NCI-H1105 (cell line): ENCODE measurements at regions not wholly inside any gene's neighbourhood (a gene's known extent, or its start where the extent isn't known, plus 50 kb on each side); places are given as distances from the start of the nearest gene placed in this dataset.

Experiments used
- DNase-seq: peaks from one replicate; lab custom pipeline; 2025; lab: John Stamatoyannopoulos, UW

- no peak for DNase-seq
Observed at GRCh38 chrX:6906608-6907007, 240.9 kb upstream of the STS start.

- no peak for DNase-seq
Observed at GRCh38 chrX:6904156-6904555, 243.4 kb upstream of the STS start.

GRCh38 chrX:6898371-6898770 lies 249.1 kb upstream of the STS start:
- no peak for DNase-seq

- no peak for DNase-seq
Observed at GRCh38 chrX:6891404-6891803, 256.1 kb upstream of the STS start.

GRCh38 chrX:6890544-6891261 lies 256.8 kb upstream of the STS start:
- DNase-seq: no peak

- DNase-seq: no peak
Observed at GRCh38 chrX:6885909-6886308, 261.6 kb upstream of the STS start.

- DNase-seq: no peak
Observed at GRCh38 chrX:6885396-6885795, 262.1 kb upstream of the STS start.

GRCh38 chrX:6861456-6861855 lies 286.1 kb upstream of the STS start:
- DNase-seq: no peak

GRCh38 chrX:6857749-6858148 lies 289.8 kb upstream of the STS start:
- DNase-seq: no peak

- no peak for DNase-seq
Observed at GRCh38 chrX:6856471-6856870, 291.0 kb upstream of the STS start.

GRCh38 chrX:6852869-6853268 lies 294.6 kb upstream of the STS start:
- DNase-seq: peak; percentile 0

GRCh38 chrX:6852121-6852520 lies 295.4 kb upstream of the STS start:
- DNase-seq: no peak

GRCh38 chrX:6851140-6851539 lies 296.4 kb upstream of the STS start:
- no peak for DNase-seq

- no peak for DNase-seq
Observed at GRCh38 chrX:6849716-6850414, 297.6 kb upstream of the STS start.

GRCh38 chrX:6832619-6833018 lies 297.7 kb upstream of the VCX3A start:
- DNase-seq: no peak

- no peak for DNase-seq
Observed at GRCh38 chrX:6826856-6827255, 291.9 kb upstream of the VCX3A start.

- DNase-seq: no peak
Observed at GRCh38 chrX:6821730-6822129, 286.8 kb upstream of the VCX3A start.

GRCh38 chrX:6813836-6814370 lies 279.0 kb upstream of the VCX3A start:
- DNase-seq: no peak

GRCh38 chrX:6812087-6812486 lies 277.2 kb upstream of the VCX3A start:
- DNase-seq: no peak

GRCh38 chrX:6810776-6811175 lies 275.9 kb upstream of the VCX3A start:
- DNase-seq: no peak

GRCh38 chrX:6803607-6804006 lies 268.7 kb upstream of the VCX3A start:
- DNase-seq: no peak

GRCh38 chrX:6793000-6793399 lies 258.1 kb upstream of the VCX3A start:
- DNase-seq: no peak

GRCh38 chrX:6783912-6784311 lies 249.0 kb upstream of the VCX3A start:
- DNase-seq: no peak

- DNase-seq: no peak
Observed at GRCh38 chrX:6782831-6783230, 247.9 kb upstream of the VCX3A start.
